ENCODE measurements at regions not wholly inside any gene's neighbourhood (a gene's known extent, or its start where the extent isn't known, plus 50 kb on each side); places are given as distances from the start of the nearest gene placed in this dataset.

DNA sequence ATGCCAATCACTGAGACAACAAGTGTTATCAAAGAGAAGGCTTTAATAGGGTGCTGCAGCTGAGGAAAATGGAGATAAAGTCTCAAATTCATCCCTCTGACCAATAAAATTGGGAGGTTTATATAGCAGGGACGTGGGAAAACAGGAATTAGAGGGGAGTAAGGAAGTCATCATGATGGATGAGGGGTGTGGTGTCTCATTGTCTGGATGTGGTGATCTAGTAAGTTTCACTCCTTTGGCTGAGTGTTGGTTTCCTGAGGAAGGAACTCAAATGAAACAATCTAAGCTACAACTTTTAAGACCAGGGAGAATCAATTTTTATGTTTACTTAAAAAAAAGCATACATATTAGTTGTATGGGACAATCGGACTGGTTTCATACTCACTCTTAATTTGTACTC is 491.0 kb upstream of the KIRREL3 start:
- Histone ChIP-seq H3F3A (replicated peaks; ENCODE audit: insufficient read depth) (no peaks in the 10 kb centered on the region), H3K4me2 (no peak overlapping the region), H3K27ac (ENCODE audit: low read depth in 2 of 2, low read length in 1 of 2) (no peak overlapping the region), H3K27me3 (ENCODE audit: insufficient read depth) (no peaks in the 10 kb centered on the region), H3K9ac (no peak overlapping the region), H3K36me3 (replicated peaks in 1 of 2; ENCODE audit: control insufficient read depth in 1 of 2, insufficient read depth in 2 of 2, low read length in 1 of 2) (no peaks in the 10 kb centered on the region), H3K9me2 (no peaks in the 10 kb centered on the region), H2AFZ (ENCODE audit: low read depth) (no peak overlapping the region), H3K9me3 (no peaks in the 10 kb centered on the region), H3K4me3 (ENCODE audit: low read depth in 2 of 2, low read length in 1 of 2) (no peak overlapping the region), H3K4me1 (ENCODE audit: control insufficient read depth in 1 of 2, insufficient read depth in 2 of 2, low read depth in 1 of 2, low read length in 1 of 2) (no peaks in the 10 kb centered on the region), H4K20me1 (ENCODE audit: insufficient read depth) (no peaks in the 10 kb centered on the region), H3K79me2 (ENCODE audit: insufficient read depth) (no peaks in the 10 kb centered on the region)
- POLR2A ChIA-PET = no interaction called here
- TF ChIP-seq SMC3 (IDR thresholded peaks at IDR 0.05; ENCODE audit: low read depth, low read length) (no peak), NRF1 (IDR thresholded peaks at IDR 0.05; ENCODE audit: low read depth, low read length) (no peak), RCOR1 (IDR thresholded peaks at IDR 0.05; ENCODE audit: low read length) (no peak), USF1 (IDR thresholded peaks at IDR 0.05; ENCODE audit: borderline replicate concordance, low read depth) (no peak), FOXJ3 (CRISPR knock-in tag; IDR thresholded peaks at IDR 0.05) (no peak), EZH2phosphoT487 (IDR thresholded peaks at IDR 0.05; ENCODE audit: borderline replicate concordance, low read depth) (no peak), RAD21 (IDR thresholded peaks at IDR 0.05; ENCODE audit: low read length) (no peak)
- TF ChIP-seq, protein P1, sequence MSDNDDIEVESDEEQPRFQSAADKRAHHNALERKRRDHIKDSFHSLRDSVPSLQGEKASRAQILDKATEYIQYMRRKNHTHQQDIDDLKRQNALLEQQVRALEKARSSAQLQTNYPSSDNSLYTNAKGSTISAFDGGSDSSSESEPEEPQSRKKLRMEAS (IDR thresholded peaks at IDR 0.05; ENCODE audit: low read depth) = no peak
- TF ChIP-seq, protein P2, sequence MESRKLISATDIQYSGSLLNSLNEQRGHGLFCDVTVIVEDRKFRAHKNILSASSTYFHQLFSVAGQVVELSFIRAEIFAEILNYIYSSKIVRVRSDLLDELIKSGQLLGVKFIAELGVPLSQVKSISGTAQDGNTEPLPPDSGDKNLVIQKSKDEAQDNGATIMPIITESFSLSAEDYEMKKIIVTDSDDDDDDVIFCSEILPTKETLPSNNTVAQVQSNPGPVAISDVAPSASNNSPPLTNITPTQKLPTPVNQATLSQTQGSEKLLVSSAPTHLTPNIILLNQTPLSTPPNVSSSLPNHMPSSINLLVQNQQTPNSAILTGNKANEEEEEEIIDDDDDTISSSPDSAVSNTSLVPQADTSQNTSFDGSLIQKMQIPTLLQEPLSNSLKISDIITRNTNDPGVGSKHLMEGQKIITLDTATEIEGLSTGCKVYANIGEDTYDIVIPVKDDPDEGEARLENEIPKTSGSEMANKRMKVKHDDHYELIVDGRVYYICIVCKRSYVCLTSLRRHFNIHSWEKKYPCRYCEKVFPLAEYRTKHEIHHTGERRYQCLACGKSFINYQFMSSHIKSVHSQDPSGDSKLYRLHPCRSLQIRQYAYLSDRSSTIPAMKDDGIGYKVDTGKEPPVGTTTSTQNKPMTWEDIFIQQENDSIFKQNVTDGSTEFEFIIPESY (IDR thresholded peaks at IDR 0.05; ENCODE audit: borderline replicate concordance, low read depth) = no peak
- 34% methylated on average over 2 of the region's 2 CpGs for WGBS (ENCODE audit: low lambda C conversion rate)
- CTCF ChIA-PET = interaction anchor here (0.8 to 1.5 kb wide), 3 partner anchors 21 to 1051 kb away, joined by 3 to 4 read pairs (median 3); no protein-coding TSS in a partner anchor
- DNase-seq = no peak

GRCh38 chr11:127490896-127491295 is 490.3 kb upstream of the KIRREL3 start:
- H3K36me3 ChIP-seq (replicated peaks in 1 of 2; ENCODE audit: control insufficient read depth in 1 of 2, insufficient read depth in 2 of 2, low read length in 1 of 2) = no peaks in the 10 kb centered on the region
- H3K4me3 ChIP-seq (ENCODE audit: low read depth in 2 of 2, low read length in 1 of 2) = no peak overlapping the region
- DNase-seq = no peak
- ChIA-PET CTCF (interaction anchor here (1.1 to 1.5 kb wide), 3 partner anchors 20 to 1050 kb away, joined by 3 to 4 read pairs (median 3); no protein-coding TSS in a partner anchor), POLR2A (no interaction called here)
- H4K20me1 ChIP-seq (ENCODE audit: insufficient read depth) = no peaks in the 10 kb centered on the region
- H3K27me3 ChIP-seq (ENCODE audit: insufficient read depth) = no peaks in the 10 kb centered on the region
- H3K9me3 ChIP-seq = no peaks in the 10 kb centered on the region
- H3K79me2 ChIP-seq (ENCODE audit: insufficient read depth) = no peaks in the 10 kb centered on the region
- H3K4me2 ChIP-seq = no peak overlapping the region
- H3F3A ChIP-seq (replicated peaks; ENCODE audit: insufficient read depth) = no peaks in the 10 kb centered on the region
- no peak overlapping the region for H3K27ac ChIP-seq (ENCODE audit: low read depth in 2 of 2, low read length in 1 of 2)
- no peaks in the 10 kb centered on the region for H3K9me2 ChIP-seq
- no peak overlapping the region for H2AFZ ChIP-seq (ENCODE audit: low read depth)
- H3K4me1 ChIP-seq (ENCODE audit: control insufficient read depth in 1 of 2, insufficient read depth in 2 of 2, low read depth in 1 of 2, low read length in 1 of 2) = no peaks in the 10 kb centered on the region
- H3K9ac ChIP-seq = no peak overlapping the region
- WGBS (ENCODE audit: low lambda C conversion rate) = 9% methylated on average over 2 of the region's 2 CpGs
- TF ChIP-seq RAD21 (IDR thresholded peaks at IDR 0.05; ENCODE audit: low read length) (no peak), ELF1 (IDR thresholded peaks at IDR 0.05) (no peak), FOXM1 (IDR thresholded peaks at IDR 0.05; ENCODE audit: low read depth) (no peak), SMC3 (IDR thresholded peaks at IDR 0.05; ENCODE audit: low read depth, low read length) (no peak)

All from SK-N-SH (cell line).